NCI-H510A treated with DMSO at 0.1 percent for 48 hours (cell line): ENCODE measurements at regions not wholly inside any gene's neighbourhood (a gene's known extent, or its start where the extent isn't known, plus 50 kb on each side); places are given as distances from the start of the nearest gene placed in this dataset.

Experiments used
- DNase-seq: peaks from one replicate; lab custom pipeline; 2025; lab: John Stamatoyannopoulos, UW

GRCh38 chr17:27391427-27391826, 64.8 kb upstream of the KSR1 start:
- DNase-seq, result no peak

DNA sequence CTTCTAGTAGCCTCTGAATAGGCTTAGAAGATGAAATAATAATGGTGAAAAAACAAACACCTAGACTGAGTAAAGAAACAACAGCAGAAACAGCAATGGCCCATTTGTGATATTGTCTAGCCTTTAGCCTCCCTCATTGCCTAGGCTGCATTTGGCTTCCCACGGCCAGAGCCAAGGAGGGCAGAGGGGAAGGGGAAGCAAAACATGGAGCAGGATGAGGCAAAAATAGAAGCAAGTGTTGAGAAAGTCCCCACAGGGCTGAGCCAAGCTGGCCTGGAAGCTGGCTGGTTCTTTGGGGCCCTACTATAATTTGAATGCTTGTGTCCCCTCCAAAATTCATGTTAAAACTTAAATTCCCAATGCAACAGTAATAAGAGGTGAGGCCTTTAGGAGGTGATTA, 60.2 kb upstream of the KSR1 start:
- no peak for DNase-seq

GRCh38 chr17:27396941-27397340, 59.3 kb upstream of the KSR1 start:
- DNase-seq, result no peak

- no peak for DNase-seq
Observed at GRCh38 chr17:27398691-27399090, 57.6 kb upstream of the KSR1 start.

GRCh38 chr17:27400991-27401390, 55.3 kb upstream of the KSR1 start:
- DNase-seq, result no peak

DNA sequence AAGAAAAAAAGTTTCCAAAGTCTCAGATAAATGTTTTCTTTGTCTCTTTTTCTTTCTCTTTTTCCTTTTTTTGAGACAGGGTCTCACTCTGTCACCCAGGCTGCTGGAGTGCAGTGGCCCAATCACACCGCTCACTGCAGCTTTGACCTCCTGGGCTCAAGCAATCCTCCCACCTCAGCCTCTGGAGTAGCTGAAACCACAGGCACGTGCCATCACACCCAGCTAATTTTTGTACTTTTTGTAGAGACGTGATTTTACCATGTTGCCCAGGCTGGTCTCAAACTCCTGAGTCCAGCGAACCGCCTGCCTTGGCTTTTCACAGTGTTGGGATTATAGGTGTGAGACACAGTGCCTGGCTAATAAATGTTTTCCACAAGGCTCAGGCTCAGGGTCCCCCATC, 53.3 kb upstream of the KSR1 start:
- DNase-seq, result no peak

DNA sequence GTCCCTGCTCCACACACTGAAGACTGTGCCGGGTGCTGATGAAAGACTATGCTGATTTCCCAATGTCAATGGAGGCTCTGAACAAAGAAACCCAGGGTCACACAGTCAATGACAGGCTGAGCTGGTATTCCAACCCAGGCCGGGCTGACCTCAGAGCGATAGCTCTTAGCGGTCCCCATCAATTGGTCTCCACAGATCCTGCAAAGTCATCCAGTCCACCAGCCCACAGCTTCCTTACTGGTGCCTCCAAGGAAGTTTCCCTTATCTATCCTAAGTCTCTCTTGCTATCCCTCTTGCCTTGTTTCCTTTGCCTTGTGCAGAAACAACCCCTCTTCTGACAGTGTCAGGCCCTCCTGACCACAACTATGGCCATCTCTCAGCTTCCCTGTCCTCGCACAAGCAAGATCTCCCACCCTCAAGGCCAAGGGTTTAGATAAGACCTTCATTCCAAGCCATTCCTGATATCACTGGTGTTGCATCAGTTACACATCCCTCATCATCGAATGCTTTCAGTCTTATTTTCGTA, 52.7 kb upstream of the KSR1 start:
- no peak for DNase-seq

- no peak for DNase-seq
Observed at GRCh38 chr17:27404676-27405075, 51.6 kb upstream of the KSR1 start.
